Prostate gland (tissue), 2 donors: ENCODE measurements at regions not wholly inside any gene's neighbourhood (a gene's known extent, or its start where the extent isn't known, plus 50 kb on each side); places are given as distances from the start of the nearest gene placed in this dataset.

Source experiments
- DNase-seq: peaks from one replicate; pipeline ENCODE4 v3.0.0-alpha.2; 2019; ENCODE audit warnings: low spot score
- H3K27ac ChIP-seq, 2 donors: fragments of 200-600 bp; sonication (generic); 2 replicates each; pipeline ENCODE4 v1.5.1; 2017 to 2019
- H3K27me3 ChIP-seq: fragments of 200-600 bp; sonication (generic); replicated peaks from 2 replicates; pipeline ENCODE4 v1.5.1; 2019; ENCODE audit not compliant: insufficient read depth
- H3K36me3 ChIP-seq, 2 donors: fragments of 200-600 bp; sonication (generic); 1 replicate in 1 of 2; 2 replicates in 1 of 2; pipeline versions ENCODE4 v1.5.1 to v1.8.1; 2017 to 2019
- H3K4me1 ChIP-seq: fragments of 200-600 bp; sonication (generic); replicated peaks from 2 replicates; pipeline ENCODE4 v1.5.1; 2019
- H3K4me3 ChIP-seq, 2 donors: fragments of 200-600 bp; sonication (generic); 2 replicates each; pipeline ENCODE4 v1.5.1; 2017 to 2019
- H3K9me3 ChIP-seq: fragments of 200-600 bp; sonication (generic); 2 replicates; pipeline ENCODE4 v1.5.1; 2017
- POLR2A ChIP-seq: fragments of 450-650 bp; IDR thresholded peaks from one replicate; pipeline ENCODE4 v1.6.1; 2016; ENCODE audit warnings: antibody characterized with exemption, mild to moderate bottlenecking
- POLR2AphosphoS5 ChIP-seq: sonication (generic); formaldehyde crosslinking; IDR thresholded peaks from one replicate; pipeline ENCODE4 v1.6.1; 2017; ENCODE audit warnings: antibody characterized with exemption
- WGBS: methylation state at CpG from one replicate; pipeline ENCODE4 v1.1.5; 2018; 5-methylcytosine and 5-hydroxymethylcytosine counted together
- intact Hi-C: fragments of 100-400 bp; cut with DNase I; formaldehyde crosslinking; loops from one replicate; pipeline ENCODE4 v1.14.2; 2022
- TF ChIP-seq, protein P1 (sequence below), 4 experiments: fragments of 200-600 bp in 2 of 4; fragments of 450-650 bp in 2 of 4; sonication (generic) in 2 of 4; IDR thresholded peaks; 1 replicate in 3 of 4; 2 replicates in 1 of 4; pipeline ENCODE4 v1.5.1; 2016 to 2019; ENCODE audit warnings: antibody characterized with exemption in 4 of 4, mild to moderate bottlenecking in 2 of 4, moderate library complexity in 2 of 4

DNA sequence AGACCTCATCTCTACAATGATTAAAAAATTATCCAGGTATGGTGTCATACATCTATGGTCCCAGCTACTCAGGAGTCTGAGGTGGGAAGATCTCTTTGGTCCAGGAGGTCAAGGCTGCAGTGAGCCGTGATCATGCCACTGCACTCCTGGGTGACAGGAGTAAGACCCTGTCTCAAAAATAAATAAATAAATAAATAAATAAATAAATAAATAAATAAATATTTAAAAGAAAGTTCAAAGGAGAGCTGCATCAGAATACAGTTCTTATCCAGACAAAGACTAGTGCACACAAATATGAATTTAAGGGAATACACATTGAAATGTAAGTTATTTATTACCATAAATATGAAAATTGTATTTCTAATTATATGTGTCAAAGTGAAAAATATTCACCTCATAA is 624.9 kb downstream of the SLITRK6 start:
- Histone ChIP-seq H3K36me3 (no peaks in the 10 kb centered on the region), H3K9me3 (no peaks in the 10 kb centered on the region), H3K27me3 (no peaks in the 10 kb centered on the region), H3K4me3 (no peak overlapping the region), H3K4me1 (no peaks in the 10 kb centered on the region), H3K27ac (no peak overlapping the region)
- no peak for TF ChIP-seq POLR2A
- TF ChIP-seq POLR2AphosphoS5 = no peak
- TF ChIP-seq, protein P1, sequence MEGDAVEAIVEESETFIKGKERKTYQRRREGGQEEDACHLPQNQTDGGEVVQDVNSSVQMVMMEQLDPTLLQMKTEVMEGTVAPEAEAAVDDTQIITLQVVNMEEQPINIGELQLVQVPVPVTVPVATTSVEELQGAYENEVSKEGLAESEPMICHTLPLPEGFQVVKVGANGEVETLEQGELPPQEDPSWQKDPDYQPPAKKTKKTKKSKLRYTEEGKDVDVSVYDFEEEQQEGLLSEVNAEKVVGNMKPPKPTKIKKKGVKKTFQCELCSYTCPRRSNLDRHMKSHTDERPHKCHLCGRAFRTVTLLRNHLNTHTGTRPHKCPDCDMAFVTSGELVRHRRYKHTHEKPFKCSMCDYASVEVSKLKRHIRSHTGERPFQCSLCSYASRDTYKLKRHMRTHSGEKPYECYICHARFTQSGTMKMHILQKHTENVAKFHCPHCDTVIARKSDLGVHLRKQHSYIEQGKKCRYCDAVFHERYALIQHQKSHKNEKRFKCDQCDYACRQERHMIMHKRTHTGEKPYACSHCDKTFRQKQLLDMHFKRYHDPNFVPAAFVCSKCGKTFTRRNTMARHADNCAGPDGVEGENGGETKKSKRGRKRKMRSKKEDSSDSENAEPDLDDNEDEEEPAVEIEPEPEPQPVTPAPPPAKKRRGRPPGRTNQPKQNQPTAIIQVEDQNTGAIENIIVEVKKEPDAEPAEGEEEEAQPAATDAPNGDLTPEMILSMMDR (IDR thresholded peaks at IDR 0.05) = no peak
- intact Hi-C loops = no loop called here
- 100% methylated on average over 1 of the region's 1 CpG for WGBS
- no peak for DNase-seq

DNA sequence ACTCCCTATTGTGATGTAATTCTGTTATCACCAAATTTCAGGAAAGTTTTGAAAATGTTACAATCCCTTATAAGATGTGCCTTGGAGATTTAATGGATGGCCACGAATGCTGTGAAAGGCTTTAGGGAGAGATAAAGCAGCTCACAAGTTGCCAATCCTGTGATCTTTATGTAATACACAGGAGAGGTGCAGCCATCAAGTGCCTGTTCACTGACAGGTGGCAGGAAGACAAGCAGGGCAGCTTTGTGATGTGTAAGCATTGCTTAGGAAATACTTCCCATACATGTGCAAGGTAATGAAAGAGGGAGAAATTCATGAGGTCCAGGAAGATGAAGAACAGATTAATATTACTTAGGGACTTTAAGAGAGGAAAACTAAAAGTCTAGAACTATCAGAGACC is 628.8 kb downstream of the SLITRK6 start:
- Histone ChIP-seq H3K36me3 (no peaks in the 10 kb centered on the region), H3K27ac (no peak overlapping the region), H3K27me3 (no peaks in the 10 kb centered on the region), H3K4me1 (no peaks in the 10 kb centered on the region), H3K9me3 (no peaks in the 10 kb centered on the region), H3K4me3 (no peak overlapping the region)
- intact Hi-C loops = no loop called here
- TF ChIP-seq, protein P1 (IDR thresholded peaks at IDR 0.05) = no peak
- TF ChIP-seq POLR2AphosphoS5 (no peak), POLR2A (no peak)
- DNase-seq = no peak
- 38% methylated on average over 1 of the region's 1 CpG for WGBS

DNA sequence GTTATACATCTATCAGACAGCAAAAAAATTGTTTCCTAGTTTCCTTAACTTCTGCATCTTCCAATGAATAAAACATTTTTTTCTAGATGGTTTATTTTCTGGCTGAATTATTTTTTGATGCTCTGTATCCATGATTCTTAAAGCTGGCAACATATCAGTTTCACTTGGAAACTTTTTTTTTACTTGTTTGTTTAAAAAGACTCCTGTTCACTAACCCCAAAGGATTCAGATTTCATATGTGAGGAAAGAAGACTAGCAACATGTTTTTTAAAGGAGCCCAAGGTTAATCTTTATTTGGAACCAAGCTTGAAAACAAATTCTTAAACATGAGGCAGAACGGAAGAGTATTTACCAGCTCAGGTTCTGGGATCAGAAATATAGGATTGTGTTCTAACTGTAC is 632.3 kb downstream of the SLITRK6 start:
- WGBS = 31% methylated on average over 1 of the region's 1 CpG
- intact Hi-C loops = no loop called here

DNA sequence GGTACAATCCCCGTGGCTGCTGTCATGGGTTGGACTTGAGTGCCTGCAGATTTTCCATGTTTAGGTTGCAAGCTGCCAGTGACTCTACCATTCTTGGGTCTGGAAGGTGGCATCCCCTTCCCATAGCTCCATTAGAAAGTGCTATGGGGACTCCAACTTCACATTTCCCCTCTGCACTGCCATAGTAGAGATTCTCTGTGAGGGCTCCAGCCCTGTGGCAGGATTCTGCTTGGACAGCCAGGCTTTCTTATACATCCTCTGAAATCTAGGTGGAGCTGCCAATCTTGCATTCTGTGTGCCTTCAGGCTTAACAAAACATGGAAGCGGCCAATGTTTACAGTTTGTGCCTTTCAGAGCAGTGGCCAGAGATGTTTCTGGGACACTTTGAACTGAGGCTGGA is 636.2 kb downstream of the SLITRK6 start:
- no peaks in the 10 kb centered on the region for H3K4me1 ChIP-seq
- no peaks in the 10 kb centered on the region for H3K9me3 ChIP-seq
- H3K27me3 ChIP-seq = no peaks in the 10 kb centered on the region
- H3K27ac ChIP-seq = no peak overlapping the region
- TF ChIP-seq POLR2AphosphoS5 (no peak), POLR2A (no peak)
- TF ChIP-seq, protein P1 (IDR thresholded peaks at IDR 0.05) = no peak
- intact Hi-C loops = no loop called here
- no peak overlapping the region for H3K4me3 ChIP-seq
- no peak for DNase-seq
- 89% methylated on average over 2 of the region's 2 CpGs for WGBS
- no peaks in the 10 kb centered on the region for H3K36me3 ChIP-seq

More for the DNA sequence above, 632.3 kb downstream of the SLITRK6 start:
- TF ChIP-seq POLR2A (no peak), POLR2AphosphoS5 (no peak)
- TF ChIP-seq, protein P1 (IDR thresholded peaks at IDR 0.05) = no peak
- no peak overlapping the region for H3K27ac ChIP-seq
- H3K9me3 ChIP-seq = no peaks in the 10 kb centered on the region
- no peaks in the 10 kb centered on the region for H3K27me3 ChIP-seq
- H3K4me1 ChIP-seq = no peaks in the 10 kb centered on the region
- no peak for DNase-seq
- H3K36me3 ChIP-seq = no peaks in the 10 kb centered on the region
- no peak overlapping the region for H3K4me3 ChIP-seq

DNA sequence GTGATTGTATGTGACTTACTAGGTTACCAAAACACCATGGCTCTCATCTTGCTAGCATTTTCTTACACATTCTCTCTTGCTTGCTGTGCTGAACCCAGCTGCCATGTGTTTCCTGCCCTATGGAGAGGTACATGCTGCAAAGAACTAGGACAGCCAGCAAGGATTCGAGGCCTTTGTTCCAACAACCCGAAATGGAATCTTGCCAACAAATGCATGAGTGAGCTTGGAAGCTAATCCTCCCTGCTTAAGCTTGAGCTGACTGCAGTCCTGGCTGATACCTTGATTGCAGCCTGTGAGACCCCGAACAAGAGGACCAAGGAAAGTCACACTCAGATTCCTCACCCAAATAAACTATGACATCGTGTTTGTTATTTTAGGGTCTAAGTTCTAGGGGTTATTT is 651.2 kb downstream of the SLITRK6 start:
- TF ChIP-seq POLR2AphosphoS5 (no peak), POLR2A (no peak)
- TF ChIP-seq, protein P1 (IDR thresholded peaks at IDR 0.05) = no peak
- no peak for DNase-seq
- intact Hi-C loops = no loop called here
- H3K9me3 ChIP-seq = no peaks in the 10 kb centered on the region
- no peaks in the 10 kb centered on the region for H3K36me3 ChIP-seq
- H3K4me3 ChIP-seq = no peak overlapping the region
- H3K4me1 ChIP-seq = no peaks in the 10 kb centered on the region
- 66% methylated on average over 4 of the region's 4 CpGs for WGBS
- no peaks in the 10 kb centered on the region for H3K27me3 ChIP-seq
- no peak overlapping the region for H3K27ac ChIP-seq
